IMR-90 (cell line): ENCODE measurements at regions not wholly inside any gene's neighbourhood (a gene's known extent, or its start where the extent isn't known, plus 50 kb on each side); places are given as distances from the start of the nearest gene placed in this dataset.

ENCODE experiments used
- ATAC-seq: fragments of 200-7000 bp; cut with Tn5 transposase; 2 replicates; pipeline ENCODE4 v1.9.1; 2020; ENCODE audit warnings: low read depth, mild to moderate bottlenecking, moderate library complexity
- BruUV-seq: library from RNA; stranded (reverse); fragments of 400-500 nt; replicated peaks from 2 replicates; lab custom pipeline; 2021; lab: Mats Ljungman, UMichigan
- CTCF ChIA-PET: fragments of 300-600 bp; formaldehyde crosslinking; extraction: SDS; loops from one replicate; lab custom pipeline; 2021; ENCODE audit warnings: antibody characterized with exemption; lab: Yijun Ruan, JAX
- POLR2A ChIA-PET: fragments of 300-600 bp; sonication (Branson Sonifier 250); formaldehyde crosslinking; loops from one replicate; lab custom pipeline; 2022; ENCODE audit warnings: antibody characterized with exemption; ENCODE audit not compliant: unreplicated experiment; lab: Charles Lee
- DNase-seq: peaks from one replicate; pipeline ENCODE4 v3.0.0; 2013
- H2AFZ ChIP-seq: replicated peaks from 2 replicates; pipeline ENCODE3; 2013; ENCODE audit warnings: low read length, mild to moderate bottlenecking; ENCODE audit not compliant: poor library complexity
- H2AK5ac ChIP-seq: 2 replicates; pipeline ENCODE4 v1.6.1; 2013; ENCODE audit warnings: low read depth, low read length, inconsistent platforms
- H2AK9ac ChIP-seq: replicated peaks from 2 replicates; pipeline ENCODE3; 2013; ENCODE audit warnings: mild to moderate bottlenecking, low read depth, low read length, moderate library complexity; ENCODE audit not compliant: poor library complexity
- H2BK120ac ChIP-seq: 2 replicates; pipeline ENCODE4 v1.6.1; 2013; ENCODE audit warnings: low read depth, low read length, inconsistent platforms
- H2BK15ac ChIP-seq: 3 replicates; pipeline ENCODE4 v1.6.1; 2013; ENCODE audit warnings: low read depth, low read length, inconsistent platforms
- H2BK20ac ChIP-seq: 2 replicates; pipeline ENCODE4 v1.6.1; 2013; ENCODE audit warnings: low read depth, mild to moderate bottlenecking, inconsistent platforms, low read length, moderate library complexity
- H2BK5ac ChIP-seq: 2 replicates; pipeline ENCODE4 v1.6.1; 2013; ENCODE audit warnings: mild to moderate bottlenecking, low read depth, low read length, inconsistent platforms; ENCODE audit not compliant: poor library complexity, severe bottlenecking
- H3K14ac ChIP-seq: replicated peaks from 2 replicates; pipeline ENCODE4 v1.6.1; 2013; ENCODE audit warnings: low read depth, low read length, inconsistent platforms
- H3K18ac ChIP-seq: 2 replicates; pipeline ENCODE4 v1.6.1; 2013; ENCODE audit warnings: low read depth, low read length, control low read depth
- H3K23ac ChIP-seq: 2 replicates; pipeline ENCODE4 v1.6.1; 2013; ENCODE audit warnings: low read depth, low read length, inconsistent platforms
- H3K27ac ChIP-seq: 2 replicates; pipeline ENCODE4 v1.5.1; 2013; ENCODE audit warnings: mild to moderate bottlenecking, control low read depth, low read length; ENCODE audit not compliant: insufficient read depth
- H3K27me3 ChIP-seq: 2 replicates; pipeline ENCODE4 v1.6.1; 2013; ENCODE audit warnings: low read length; ENCODE audit not compliant: control insufficient read depth, insufficient read depth
- H3K36me3 ChIP-seq: 2 replicates; pipeline ENCODE4 v1.6.1; 2013; ENCODE audit warnings: low read length, mixed read lengths; ENCODE audit not compliant: control insufficient read depth, insufficient read depth
- H3K4ac ChIP-seq: 2 replicates; pipeline ENCODE4 v1.6.1; 2013; ENCODE audit warnings: low read depth, low read length, inconsistent platforms
- H3K4me1 ChIP-seq: 2 replicates; pipeline ENCODE4 v1.6.1; 2013; ENCODE audit warnings: low read length, mixed read lengths; ENCODE audit not compliant: control insufficient read depth, insufficient read depth
- H3K4me2 ChIP-seq: 2 replicates; pipeline ENCODE4 v1.6.1; 2013; ENCODE audit warnings: low read depth, mild to moderate bottlenecking, control low read depth, low read length, moderate library complexity
- H3K4me3 ChIP-seq: 2 replicates; pipeline ENCODE4 v1.5.1; 2013; ENCODE audit warnings: low read depth, mild to moderate bottlenecking, control low read depth, low read length, moderate library complexity; ENCODE audit not compliant: insufficient read depth
- H3K56ac ChIP-seq: 2 replicates; pipeline ENCODE4 v1.6.1; 2013; ENCODE audit warnings: low read length, inconsistent platforms; ENCODE audit not compliant: insufficient read depth; ENCODE audit errors: extremely low read depth
- H3K79me1 ChIP-seq, 2 experiments: 2 replicates each; pipeline ENCODE4 v1.6.1; 2013; ENCODE audit warnings: low read length in 2 of 2, inconsistent platforms in 1 of 2, low read depth in 1 of 2
- H3K9ac ChIP-seq: 2 replicates; pipeline ENCODE4 v1.6.1; 2013; ENCODE audit warnings: low read depth, low read length, control low read depth
- H3K9me1 ChIP-seq: 2 replicates; pipeline ENCODE4 v1.6.1; 2013; ENCODE audit warnings: low read length, inconsistent platforms; ENCODE audit not compliant: insufficient read depth
- H3K9me3 ChIP-seq: 2 replicates; pipeline ENCODE4 v1.6.1; 2013; ENCODE audit warnings: low read length; ENCODE audit not compliant: control insufficient read depth, insufficient read depth
- H4K20me1 ChIP-seq: 2 replicates; pipeline ENCODE4 v1.6.1; 2013; ENCODE audit warnings: low read length, inconsistent platforms; ENCODE audit not compliant: insufficient read depth
- H4K5ac ChIP-seq: 2 replicates; pipeline ENCODE4 v1.6.1; 2013; ENCODE audit warnings: mild to moderate bottlenecking, low read depth, low read length, control low read depth
- H4K8ac ChIP-seq, 2 experiments: 2 replicates each; pipeline ENCODE4 v1.6.1; 2013; ENCODE audit warnings: low read depth in 2 of 2, low read length in 2 of 2, control low read depth in 1 of 2, inconsistent platforms in 1 of 2
- H4K91ac ChIP-seq: 2 replicates; pipeline ENCODE4 v1.6.1; 2013; ENCODE audit warnings: low read depth, low read length, inconsistent platforms; ENCODE audit not compliant: insufficient read depth
- BHLHE40 ChIP-seq: fragments of 150-350 bp; IDR thresholded peaks from 2 replicates; pipeline ENCODE4 v1.6.1; 2016; ENCODE audit warnings: mild to moderate bottlenecking, low read depth, low read length
- CEBPB ChIP-seq: IDR thresholded peaks from 2 replicates; pipeline ENCODE4 v1.6.1; 2012; ENCODE audit warnings: low read depth, low read length, improper control_type of control experiment
- CHD1 ChIP-seq: IDR thresholded peaks from 2 replicates; pipeline ENCODE4 v1.6.1; 2012; ENCODE audit warnings: low read depth, low read length, improper control_type of control experiment
- CTCF ChIP-seq: conservative IDR thresholded peaks from 2 replicates; pipeline ENCODE4 v1.5.1; 2012; ENCODE audit warnings: mild to moderate bottlenecking, low read depth, low read length, improper control_type of control experiment
- FOS ChIP-seq: fragments of 150-350 bp; IDR thresholded peaks from 2 replicates; pipeline ENCODE4 v1.6.1; 2016; ENCODE audit warnings: low read depth, low read length
- MAFK ChIP-seq: IDR thresholded peaks from 2 replicates; pipeline ENCODE4 v1.6.1; 2012; ENCODE audit warnings: low read depth, low read length, improper control_type of control experiment
- MAZ ChIP-seq: IDR thresholded peaks from 2 replicates; pipeline ENCODE4 v1.6.1; 2012; ENCODE audit warnings: low read depth, mild to moderate bottlenecking, low read length, improper control_type of control experiment, moderate library complexity, borderline replicate concordance
- MXI1 ChIP-seq: IDR thresholded peaks from 2 replicates; pipeline ENCODE4 v1.6.1; 2012; ENCODE audit warnings: low read depth, mild to moderate bottlenecking, low read length, moderate library complexity, borderline replicate concordance
- NFE2L2 ChIP-seq: fragments of 150-350 bp; IDR thresholded peaks from 2 replicates; pipeline ENCODE4 v1.6.1; 2016; ENCODE audit warnings: low read depth, mild to moderate bottlenecking, low read length
- POLR2A ChIP-seq: IDR thresholded peaks from 2 replicates; pipeline ENCODE4 v1.6.1; 2012; ENCODE audit warnings: mild to moderate bottlenecking, low read depth, low read length
- RAD21 ChIP-seq: IDR thresholded peaks from 2 replicates; pipeline ENCODE4 v1.6.1; 2012; ENCODE audit warnings: low read length, improper control_type of control experiment
- RCOR1 ChIP-seq: IDR thresholded peaks from 2 replicates; pipeline ENCODE4 v1.6.1; 2012; ENCODE audit warnings: mild to moderate bottlenecking, low read length, improper control_type of control experiment; ENCODE audit not compliant: insufficient replicate concordance
- RFX5 ChIP-seq: IDR thresholded peaks from 2 replicates; pipeline ENCODE4 v1.8.0; 2012; ENCODE audit warnings: low read depth, mild to moderate bottlenecking, low read length, moderate library complexity
- SMC3 ChIP-seq: fragments of 150-350 bp; IDR thresholded peaks from 2 replicates; pipeline ENCODE4 v1.6.1; 2016; ENCODE audit warnings: low read depth, mild to moderate bottlenecking, antibody characterized with exemption, low read length, moderate library complexity
- WGBS, 2 experiments: methylation state at CpG; one replicate each; pipeline versions ENCODE4 v1.1.5 to v1.1.7; 2013; ENCODE audit warnings: missing lambda C conversion rate in 2 of 2; ENCODE audit not compliant: insufficient read length in 1 of 2; ENCODE audit errors: extremely low coverage in 2 of 2; 5-methylcytosine and 5-hydroxymethylcytosine counted together
- dilution Hi-C: fragments of 300-500 bp; cut with HindIII; formaldehyde crosslinking; loops from one replicate; pipeline ENCODE4 v1.14.3; 2018; ENCODE audit warnings: low sequenced_read_pairs; ENCODE audit not compliant: unreplicated experiment
- in situ Hi-C: fragments of 300-500 bp; cut with MboI; formaldehyde crosslinking; loops from 3 replicates; pipeline ENCODE4 v1.14.3; 2019; ENCODE audit warnings: low sequenced_read_pairs, inconsistent platforms, mixed read lengths
- intact Hi-C: fragments of 100-400 bp; cut with micrococcal nuclease; formaldehyde crosslinking; loops from 2 replicates; pipeline ENCODE4 v1.10.0; 2022
- TF ChIP-seq, protein P1 (sequence below): fragments of 150-350 bp; IDR thresholded peaks from 2 replicates; pipeline ENCODE4 v1.6.1; 2017; ENCODE audit warnings: mild to moderate bottlenecking, antibody characterized with exemption, low read length, low read depth
- TF ChIP-seq, protein P2 (sequence below): fragments of 150-350 bp; IDR thresholded peaks from 2 replicates; pipeline ENCODE4 v1.6.1; 2016; ENCODE audit warnings: low read depth, mild to moderate bottlenecking, low read length, moderate library complexity, borderline replicate concordance

- Histone ChIP-seq H2AK5ac (no peak overlapping the region), H3K9me1 (no peaks in the 10 kb centered on the region), H4K20me1 (no peaks in the 10 kb centered on the region), H3K56ac (no peak overlapping the region), H3K9ac (no peak overlapping the region), H3K23ac (no peak overlapping the region), H3K9me3 (no peaks in the 10 kb centered on the region), H2AFZ (no peak overlapping the region), H2BK20ac (no peak overlapping the region), H2BK120ac (no peak overlapping the region), H4K5ac (no peak overlapping the region), H3K14ac (no peak overlapping the region), H3K27me3 (no peaks in the 10 kb centered on the region), H2BK5ac (no peak overlapping the region), H4K91ac (no peak overlapping the region), H3K4me2 (no peak overlapping the region), H3K4me1 (no peaks in the 10 kb centered on the region), H3K79me1 (no peaks in the 10 kb centered on the region), H3K4me3 (no peak overlapping the region), H3K27ac (no peak overlapping the region), H3K36me3 (no peaks in the 10 kb centered on the region), H4K8ac (no peak overlapping the region), H2AK9ac (no peak overlapping the region), H3K18ac (no peak overlapping the region), H3K4ac (no peak overlapping the region), H2BK15ac (no peak overlapping the region)
- in situ Hi-C loops, result no loop called here
- CTCF ChIA-PET, result no interaction called here
- no peak for TF ChIP-seq RFX5
- TF ChIP-seq CEBPB, result no peak
- TF ChIP-seq FOS, result no peak
- no peak for TF ChIP-seq MAZ
- TF ChIP-seq POLR2A, result no peak
- TF ChIP-seq MXI1, result no peak
- no peak for TF ChIP-seq SMC3
- TF ChIP-seq RCOR1, result no peak
- TF ChIP-seq MAFK, result no peak
- no peak for TF ChIP-seq CTCF
- no peak for TF ChIP-seq BHLHE40
- TF ChIP-seq, protein P1, sequence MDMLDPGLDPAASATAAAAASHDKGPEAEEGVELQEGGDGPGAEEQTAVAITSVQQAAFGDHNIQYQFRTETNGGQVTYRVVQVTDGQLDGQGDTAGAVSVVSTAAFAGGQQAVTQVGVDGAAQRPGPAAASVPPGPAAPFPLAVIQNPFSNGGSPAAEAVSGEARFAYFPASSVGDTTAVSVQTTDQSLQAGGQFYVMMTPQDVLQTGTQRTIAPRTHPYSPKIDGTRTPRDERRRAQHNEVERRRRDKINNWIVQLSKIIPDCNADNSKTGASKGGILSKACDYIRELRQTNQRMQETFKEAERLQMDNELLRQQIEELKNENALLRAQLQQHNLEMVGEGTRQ, result no peak
- TF ChIP-seq RAD21, result no peak
- no peak for TF ChIP-seq NFE2L2
- no peak for TF ChIP-seq CHD1
- TF ChIP-seq, protein P2, sequence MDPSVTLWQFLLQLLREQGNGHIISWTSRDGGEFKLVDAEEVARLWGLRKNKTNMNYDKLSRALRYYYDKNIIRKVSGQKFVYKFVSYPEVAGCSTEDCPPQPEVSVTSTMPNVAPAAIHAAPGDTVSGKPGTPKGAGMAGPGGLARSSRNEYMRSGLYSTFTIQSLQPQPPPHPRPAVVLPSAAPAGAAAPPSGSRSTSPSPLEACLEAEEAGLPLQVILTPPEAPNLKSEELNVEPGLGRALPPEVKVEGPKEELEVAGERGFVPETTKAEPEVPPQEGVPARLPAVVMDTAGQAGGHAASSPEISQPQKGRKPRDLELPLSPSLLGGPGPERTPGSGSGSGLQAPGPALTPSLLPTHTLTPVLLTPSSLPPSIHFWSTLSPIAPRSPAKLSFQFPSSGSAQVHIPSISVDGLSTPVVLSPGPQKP, result no peak
- no peak for ATAC-seq
- POLR2A ChIA-PET, result no interaction called here
- no CpG with 5 or more reads among the region's 6 CpGs for WGBS, 2 experiments
- intact Hi-C loops, result no loop called here
- dilution Hi-C loops, result no loop called here
- DNase-seq, result no peak
- no TSS peak for BruUV-seq
Observed at GRCh38 chr16:64242492-64242891, 879.4 kb downstream of the CDH11 start.
